Bronchial epithelial cell (primary cell): ENCODE measurements at regions not wholly inside any gene's neighbourhood (a gene's known extent, or its start where the extent isn't known, plus 50 kb on each side); places are given as distances from the start of the nearest gene placed in this dataset.
A peak's percentile ranks its signal among the peaks of the same experiment; 100 is the strongest.
"Not testable (repeated sequence)": the region's sequence is repeated elsewhere in the genome, so short reads cannot be mapped to it uniquely, and the experiment has no call there.

Experiments used
- DNase-seq: peaks from one replicate; pipeline ENCODE4 v3.0.0-alpha.2; 2010; ENCODE audit warnings: low read depth
- FAIRE-seq: peaks from 2 replicates; lab custom pipeline; 2011; peaks lifted over from hg19 to GRCh38; lab: Jason Lieb, UNC
- H3K27me3 ChIP-seq: 2 replicates; pipeline ENCODE4 v1.5.1; 2011; ENCODE audit warnings: low read length; ENCODE audit not compliant: control insufficient read depth, insufficient read depth
- H3K36me3 ChIP-seq: 2 replicates; pipeline ENCODE4 v1.5.1; 2011; ENCODE audit warnings: low read length; ENCODE audit not compliant: control insufficient read depth, insufficient read depth
- H3K4me3 ChIP-seq: 2 replicates; pipeline ENCODE4 v1.5.1; 2011; ENCODE audit warnings: mild to moderate bottlenecking, low read depth, low read length, control low read depth
- CTCF ChIP-seq: IDR thresholded peaks from 2 replicates; pipeline ENCODE4 v1.5.1; 2011; ENCODE audit warnings: mild to moderate bottlenecking, moderate library complexity, low read length, control low read depth, inconsistent platforms; ENCODE audit not compliant: insufficient read depth, severe bottlenecking

GRCh38 chr7:112987171-112987570 is 99.5 kb downstream of the GPR85 start:
- Histone ChIP-seq H3K36me3 (no peaks in the 10 kb centered on the region), H3K4me3 (no peak overlapping the region), H3K27me3 (no peaks in the 10 kb centered on the region)
- no peak for TF ChIP-seq CTCF
- no peak for FAIRE-seq
- DNase-seq, result no peak

- Histone ChIP-seq H3K27me3 (no peaks in the 10 kb centered on the region), H3K4me3 (no peak overlapping the region), H3K36me3 (no peaks in the 10 kb centered on the region)
- FAIRE-seq (no peak), DNase-seq (peak; percentile 36)
- no peak for TF ChIP-seq CTCF
These were observed 100.2 kb downstream of the GPR85 start for GRCh38 chr7:112986256-112987031.

- no peaks in the 10 kb centered on the region for H3K27me3 ChIP-seq
- no peak overlapping the region for H3K4me3 ChIP-seq
- no peaks in the 10 kb centered on the region for H3K36me3 ChIP-seq
- TF ChIP-seq CTCF, result no peak
- FAIRE-seq (no peak), DNase-seq (peak; percentile 40)
These were observed 101.1 kb downstream of the GPR85 start for GRCh38 chr7:112985377-112985987.

GRCh38 chr7:112982441-112983063 is 104.1 kb downstream of the GPR85 start:
- Histone ChIP-seq H3K4me3 (no peak overlapping the region), H3K36me3 (no peaks in the 10 kb centered on the region), H3K27me3 (no peaks in the 10 kb centered on the region)
- FAIRE-seq (no peak), DNase-seq (no peak)
- no peak for TF ChIP-seq CTCF

GRCh38 chr7:112981966-112982365 is 104.7 kb downstream of the GPR85 start:
- no peaks in the 10 kb centered on the region for H3K36me3 ChIP-seq
- no peaks in the 10 kb centered on the region for H3K27me3 ChIP-seq
- FAIRE-seq (no peak), DNase-seq (no peak)
- no peak overlapping the region for H3K4me3 ChIP-seq
- no peak for TF ChIP-seq CTCF

- H3K36me3 ChIP-seq, H3K4me3 ChIP-seq, H3K27me3 ChIP-seq, DNase-seq: not testable (repeated sequence)
- FAIRE-seq, result peak; percentile 91
These were observed 107.6 kb downstream of the GPR85 start for GRCh38 chr7:112979055-112979454.

- not testable (repeated sequence) for H3K27me3 ChIP-seq, FAIRE-seq, H3K36me3 ChIP-seq, H3K4me3 ChIP-seq, DNase-seq
These were observed 109.2 kb downstream of the GPR85 start for GRCh38 chr7:112977244-112977955.
